Urothelium cell line (cell line): ENCODE measurements at regions not wholly inside any gene's neighbourhood (a gene's known extent, or its start where the extent isn't known, plus 50 kb on each side); places are given as distances from the start of the nearest gene placed in this dataset.

ENCODE experiments used
- DNase-seq: peaks from one replicate; pipeline ENCODE4 v3.0.0; 2011; ENCODE audit warnings: low spot score, mixed read lengths
- FAIRE-seq: peaks from 2 replicates; lab custom pipeline; 2011; peaks lifted over from hg19 to GRCh38; lab: Jason Lieb, UNC

DNA sequence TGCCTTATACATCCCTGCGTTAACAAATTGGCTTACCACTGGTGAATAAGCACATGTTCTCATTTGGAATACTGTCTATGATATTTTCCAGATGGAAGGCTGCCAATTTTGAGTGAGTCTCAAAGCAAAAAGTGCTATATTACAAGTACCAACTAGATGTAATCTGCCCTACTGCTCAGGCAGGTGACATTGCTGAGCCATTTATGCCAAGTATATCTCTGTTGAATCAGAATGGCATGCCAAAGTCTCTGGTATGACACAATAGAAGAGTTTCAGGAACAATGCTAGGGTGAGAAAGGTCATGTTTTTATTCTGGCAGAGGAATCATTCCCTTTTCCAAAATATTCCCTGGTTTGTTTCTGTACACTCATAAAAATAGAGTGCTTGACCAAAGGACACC, 356.5 kb downstream of the CDH9 start:
- DNase-seq (no peak), FAIRE-seq (no peak)

DNA sequence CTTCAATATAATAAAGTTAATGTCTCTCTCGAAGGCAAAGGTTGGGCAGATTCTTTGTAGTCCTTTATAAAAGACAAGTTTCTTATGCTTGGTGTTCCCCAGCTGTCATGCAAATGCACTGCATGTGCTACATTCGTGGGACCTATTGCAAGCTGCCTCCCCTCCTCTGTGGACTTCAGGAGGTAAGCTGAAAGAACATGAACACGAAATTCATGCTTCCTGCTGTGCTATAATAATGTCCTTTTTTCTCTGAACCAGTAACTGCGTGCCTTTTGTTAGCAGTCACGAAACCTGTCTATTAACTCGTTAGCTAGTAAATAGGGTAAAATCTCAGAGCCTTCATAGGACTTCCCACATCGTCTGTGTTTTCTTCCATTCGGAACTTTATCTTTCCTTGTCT, 363.5 kb downstream of the CDH9 start:
- FAIRE-seq, result no peak
- no peak for DNase-seq

DNA sequence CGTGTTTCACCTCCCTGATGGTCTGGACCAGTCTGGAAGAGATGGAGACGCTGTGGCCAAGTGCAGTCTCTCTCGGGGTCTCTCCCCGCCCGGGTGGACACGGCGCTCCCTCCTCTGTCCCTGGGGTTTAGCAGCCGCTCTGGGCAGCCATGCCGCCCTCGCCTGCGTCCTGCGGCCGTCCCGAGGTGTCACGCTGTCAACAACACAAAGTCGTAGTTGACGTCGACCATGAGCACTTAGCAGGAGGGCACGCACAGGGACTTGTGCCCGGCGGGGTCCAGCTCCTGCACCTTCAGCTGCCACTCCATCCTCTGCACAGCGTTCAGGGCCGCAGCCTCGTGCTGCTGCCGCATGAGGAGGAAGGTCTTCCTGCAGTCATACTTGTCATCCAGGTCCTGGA, 368.9 kb downstream of the CDH9 start:
- no peak for FAIRE-seq
- no peak for DNase-seq

DNA sequence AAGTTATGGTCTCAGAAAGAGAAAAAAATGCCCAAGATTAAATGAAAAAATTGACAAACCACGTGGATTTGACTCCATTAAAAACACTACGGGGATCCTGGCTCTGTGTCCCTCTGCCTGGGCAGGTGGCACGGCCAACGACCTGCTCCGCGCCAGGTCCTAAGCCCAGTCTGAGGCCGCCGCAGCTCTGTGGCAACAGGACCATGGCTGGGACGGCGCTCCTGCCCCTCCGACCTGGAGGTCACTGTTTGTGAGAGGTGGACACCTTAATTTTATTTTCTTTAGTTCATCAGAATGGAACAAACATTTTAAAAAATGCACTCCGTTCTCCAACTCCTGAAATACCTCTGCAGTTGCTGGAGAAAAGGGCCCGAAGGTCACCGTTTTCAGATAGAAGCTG, 369.4 kb downstream of the CDH9 start:
- no peak for FAIRE-seq
- DNase-seq, result no peak

DNA sequence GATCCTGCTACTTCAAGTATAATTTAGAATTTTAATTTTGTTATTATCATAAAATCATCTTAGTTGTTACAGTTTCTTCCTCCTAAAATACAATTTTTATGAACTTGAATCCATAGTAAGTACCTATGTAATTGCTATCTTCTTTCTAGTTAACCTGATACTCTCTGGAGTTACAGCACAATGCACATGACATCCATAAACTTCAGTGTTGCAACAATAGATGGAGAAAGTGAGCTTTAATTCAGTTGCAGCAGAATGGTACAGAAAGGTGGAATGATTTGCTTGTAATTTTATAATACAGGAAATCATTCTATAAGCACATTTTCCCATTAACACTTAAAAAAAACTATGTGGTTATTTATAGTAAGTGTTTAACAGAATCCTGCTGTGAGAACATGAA, 372.0 kb downstream of the CDH9 start:
- DNase-seq (no peak), FAIRE-seq (no peak)

DNA sequence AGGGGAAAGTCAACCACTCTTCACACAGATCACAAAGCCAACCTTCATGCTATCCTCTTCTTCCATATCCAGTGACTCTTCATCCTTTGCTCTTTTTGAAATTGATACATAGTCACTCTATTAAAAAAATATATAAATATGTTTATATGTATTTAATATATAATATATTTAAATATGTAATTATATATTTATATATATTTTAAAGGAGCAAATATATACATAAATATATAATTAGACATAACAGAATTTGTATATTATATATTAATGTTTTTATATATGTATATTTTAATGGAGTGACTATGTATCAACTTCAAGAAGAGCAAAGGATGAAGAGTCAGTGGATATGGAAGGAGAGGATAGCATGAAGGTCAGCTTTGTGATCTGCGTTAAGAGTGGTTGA, 374.9 kb downstream of the CDH9 start:
- DNase-seq, result no peak
- FAIRE-seq, result no peak

DNA sequence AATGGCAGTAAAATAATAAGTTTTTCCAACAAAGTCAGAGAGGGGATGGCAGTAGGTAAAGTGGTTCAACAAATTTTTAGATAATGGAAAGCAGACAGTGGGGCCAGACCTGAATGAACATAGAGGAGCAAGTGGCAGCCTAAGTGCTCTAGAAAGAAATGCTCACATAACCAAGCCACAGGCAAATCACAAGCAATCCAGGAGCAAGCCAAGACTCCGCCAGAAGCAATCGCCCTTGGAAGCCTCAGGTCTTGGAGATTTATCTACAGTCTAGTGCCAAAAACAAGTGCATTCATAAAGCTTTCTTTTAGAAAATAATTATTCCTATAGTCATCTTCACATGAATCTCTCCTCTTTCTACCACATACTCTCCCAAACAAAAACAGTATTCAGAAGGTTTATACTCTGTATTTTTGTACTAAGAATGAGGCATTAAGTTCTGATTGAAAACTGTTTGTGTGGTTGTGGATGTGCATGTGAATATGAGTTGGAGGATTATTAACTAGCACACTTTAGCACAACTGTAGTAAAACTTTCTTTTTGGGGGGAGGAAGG, 375.5 kb downstream of the CDH9 start:
- FAIRE-seq, result no peak
- no peak for DNase-seq

DNA sequence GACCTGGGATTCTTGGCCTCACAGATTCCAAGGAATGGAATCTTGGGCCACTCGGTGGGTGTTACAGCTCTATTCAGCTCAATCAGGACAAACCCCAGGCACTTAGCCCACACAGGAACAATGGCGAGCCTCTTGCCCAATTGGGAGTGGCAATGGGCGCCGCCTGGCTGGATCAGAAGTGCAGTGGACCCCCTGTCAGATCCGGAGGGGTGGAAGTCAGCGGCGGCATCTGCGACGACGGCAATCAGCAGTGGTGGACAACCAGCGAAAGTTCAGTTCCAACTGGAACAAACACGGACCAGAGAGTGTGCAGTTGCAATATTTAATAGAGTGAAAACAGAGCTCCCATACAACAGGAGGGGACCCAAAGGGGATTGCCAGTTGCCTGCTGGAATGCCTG, 378.3 kb downstream of the CDH9 start:
- FAIRE-seq (no peak), DNase-seq (no peak)

DNA sequence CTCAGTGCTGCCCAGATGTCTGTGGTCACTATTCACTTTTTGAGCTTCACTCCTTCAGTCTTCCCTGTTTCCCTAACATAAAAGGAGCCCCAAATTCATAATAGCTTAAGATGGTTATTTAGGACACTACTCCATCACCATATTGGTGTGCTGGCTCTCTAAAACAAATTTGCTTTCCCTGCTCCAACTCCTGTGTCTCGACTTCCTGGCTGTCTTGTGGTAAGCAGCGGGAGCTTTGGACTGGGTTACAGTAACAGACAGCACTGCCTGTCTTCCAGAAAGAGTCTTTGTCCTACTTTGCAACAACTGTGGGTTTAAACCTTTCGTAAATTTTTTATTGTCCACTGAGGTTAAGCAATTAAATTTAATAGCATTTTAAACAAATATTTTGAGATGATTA, 389.4 kb downstream of the CDH9 start:
- DNase-seq (no peak), FAIRE-seq (no peak)

DNA sequence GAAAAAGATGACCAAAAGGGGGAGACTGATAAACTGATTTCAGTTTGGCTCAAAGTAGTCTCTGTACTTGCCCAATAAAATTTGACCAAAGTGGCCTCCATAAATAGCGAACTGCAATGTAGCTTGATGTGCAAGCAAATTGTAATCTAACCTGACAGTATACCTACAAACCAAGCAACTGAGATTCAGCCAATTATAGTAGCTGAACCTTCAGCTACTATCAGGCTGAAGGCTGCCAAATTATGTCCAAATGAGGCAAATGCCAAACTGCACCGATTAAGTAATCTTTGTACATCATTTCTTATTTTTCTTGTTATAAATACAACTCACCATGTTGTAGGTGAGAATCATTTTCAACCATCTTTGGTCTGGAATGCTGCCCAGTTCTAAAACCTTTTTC, 390.6 kb downstream of the CDH9 start:
- no peak for DNase-seq
- no peak for FAIRE-seq

DNA sequence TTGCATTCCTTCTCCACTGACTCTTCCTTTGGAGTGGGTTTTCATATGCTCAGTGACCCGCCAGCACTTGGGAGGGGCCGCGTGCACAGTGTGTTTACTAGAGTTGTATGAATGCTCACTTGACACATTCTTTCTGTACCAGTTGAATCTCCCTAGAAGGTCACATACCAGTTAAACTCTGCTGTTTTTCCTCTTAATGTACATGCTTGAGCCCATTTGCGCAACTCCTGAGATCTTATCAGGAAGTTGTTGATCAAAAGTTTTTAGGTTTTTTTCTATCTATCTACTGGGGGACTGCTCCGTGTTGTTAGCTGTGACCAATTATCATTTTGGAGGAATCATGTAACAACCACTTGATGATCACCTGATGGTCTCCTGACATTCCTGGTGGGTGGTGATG, 392.7 kb downstream of the CDH9 start:
- no peak for DNase-seq
- no peak for FAIRE-seq

DNA sequence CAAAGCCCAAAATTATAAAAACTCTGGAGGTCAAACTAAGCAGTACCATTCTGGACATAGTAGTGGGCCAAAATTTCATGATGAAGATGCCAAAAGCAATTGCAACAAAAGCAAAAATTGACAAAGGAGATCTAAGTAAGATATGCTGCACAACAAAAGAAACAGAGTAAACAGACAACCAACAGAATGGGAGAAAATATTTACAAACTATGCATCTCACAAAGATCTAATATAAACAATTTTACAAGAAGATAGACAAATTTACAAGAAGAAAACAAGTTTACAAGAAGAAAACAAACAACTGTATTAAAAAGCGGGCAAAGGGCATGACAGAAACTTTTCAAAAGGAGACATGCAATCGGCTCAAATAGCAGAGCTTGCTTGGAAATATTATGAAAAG, 396.9 kb downstream of the CDH9 start:
- no peak for FAIRE-seq

DNA sequence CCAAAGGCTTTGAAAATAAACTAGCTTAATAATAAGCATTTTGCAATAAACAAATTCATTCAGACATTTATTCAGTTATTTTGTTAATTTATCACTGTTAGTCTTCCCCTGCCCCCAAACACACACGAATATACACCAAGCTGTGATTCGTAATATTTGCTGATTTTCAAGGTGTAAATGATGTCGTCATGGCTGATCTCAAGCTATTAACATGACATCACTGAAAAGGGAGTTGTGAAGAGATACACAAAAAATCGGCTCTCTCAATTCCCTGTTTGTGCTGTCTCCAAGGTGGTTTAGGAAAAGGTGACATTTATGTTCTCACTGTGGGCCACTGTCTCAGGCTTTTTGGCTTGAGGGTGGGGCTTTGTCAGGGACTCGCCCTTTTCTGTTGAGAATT, 413.3 kb downstream of the CDH9 start:
- FAIRE-seq, result no peak
- DNase-seq, result no peak

More for the DNA sequence above, 396.9 kb downstream of the CDH9 start:
- no peak for DNase-seq

DNA sequence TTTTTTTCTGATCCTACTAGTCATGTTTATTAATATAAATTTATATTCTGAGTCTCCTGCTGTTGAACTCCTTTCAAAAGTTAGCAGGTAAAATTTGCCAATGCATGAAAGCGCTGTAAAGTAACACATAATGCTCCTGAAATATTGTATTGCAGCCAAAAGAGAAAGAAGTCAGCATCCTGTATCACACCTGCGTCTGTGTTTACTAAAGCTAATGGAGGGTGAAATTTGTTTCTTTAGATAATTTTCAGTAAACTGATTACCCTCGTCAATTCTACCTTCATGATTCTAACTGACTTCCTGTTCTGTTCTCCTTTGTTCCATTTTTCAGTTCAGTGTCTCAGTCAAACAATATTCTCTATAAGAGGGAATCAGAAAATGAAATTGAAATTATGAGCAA, 415.4 kb downstream of the CDH9 start:
- DNase-seq (no peak), FAIRE-seq (no peak)

DNA sequence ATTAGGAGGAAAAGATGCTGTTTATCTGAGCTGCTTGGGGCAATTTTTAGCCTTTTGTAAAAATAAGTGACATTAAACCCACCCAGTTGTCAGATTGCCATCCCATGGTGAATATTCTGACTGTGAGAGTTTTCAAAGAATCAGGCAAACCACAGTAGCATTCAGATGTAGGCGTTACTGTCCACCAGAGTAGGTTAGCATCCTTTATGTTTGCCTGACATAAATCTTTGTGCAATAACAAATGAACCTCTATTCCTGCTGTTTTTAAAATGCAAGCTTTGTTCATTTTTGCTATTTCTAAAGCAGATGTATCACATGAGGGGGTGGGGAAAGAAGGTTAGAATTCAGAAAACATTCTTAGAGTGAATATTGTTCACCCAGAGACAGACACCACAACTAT, 427.8 kb downstream of the CDH9 start:
- FAIRE-seq (no peak), DNase-seq (no peak)

DNA sequence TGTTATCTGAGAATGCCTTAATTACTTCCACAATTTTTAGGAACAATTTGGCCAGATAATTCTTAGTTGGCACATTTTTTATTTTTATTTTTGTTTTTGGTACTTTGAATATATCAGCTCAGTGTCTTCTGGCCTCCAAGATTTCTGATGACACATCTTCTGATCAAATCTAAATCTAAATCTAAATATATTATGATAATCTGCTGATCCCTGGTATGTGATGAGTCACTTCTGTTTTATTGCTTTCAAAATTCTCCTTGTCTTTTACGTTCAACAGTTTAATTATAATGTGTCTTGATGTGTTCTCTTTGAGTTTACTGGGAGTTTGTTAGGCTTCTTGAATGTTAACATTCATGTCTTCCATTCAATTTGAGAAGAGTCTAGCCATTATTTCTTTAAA, 436.8 kb downstream of the CDH9 start:
- no peak for FAIRE-seq
- no peak for DNase-seq

DNA sequence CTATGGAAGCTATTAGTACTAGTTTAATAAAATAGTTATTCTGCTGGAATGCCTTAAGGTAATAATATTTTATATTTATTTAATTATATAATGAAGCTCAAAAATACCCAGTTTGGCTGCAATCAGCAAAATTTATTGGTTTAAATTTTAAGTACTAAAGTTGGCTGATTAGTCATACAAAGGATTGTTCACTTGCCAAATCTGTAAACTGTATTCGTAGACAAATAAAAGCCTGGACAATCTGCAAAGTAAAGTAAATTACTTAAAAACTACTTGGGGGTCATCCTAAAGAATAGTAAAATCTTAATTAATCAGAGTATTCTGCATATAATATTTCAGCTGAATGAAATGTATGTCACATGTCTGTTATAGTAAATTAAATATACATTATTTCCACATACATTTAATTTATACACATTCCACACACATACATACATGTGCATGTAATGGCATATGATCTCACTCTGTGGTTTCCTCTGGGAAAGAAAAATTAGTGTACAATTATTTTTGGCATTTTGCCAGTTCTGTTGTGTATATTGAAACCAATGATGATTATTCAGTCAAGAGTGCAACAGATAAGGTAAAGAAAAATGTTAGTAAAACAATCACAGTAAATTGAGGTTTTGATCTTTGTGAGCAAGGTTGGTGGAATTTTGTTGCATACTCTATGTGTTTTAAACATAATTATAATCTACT, 455.9 kb downstream of the CDH9 start:
- no peak for DNase-seq

DNA sequence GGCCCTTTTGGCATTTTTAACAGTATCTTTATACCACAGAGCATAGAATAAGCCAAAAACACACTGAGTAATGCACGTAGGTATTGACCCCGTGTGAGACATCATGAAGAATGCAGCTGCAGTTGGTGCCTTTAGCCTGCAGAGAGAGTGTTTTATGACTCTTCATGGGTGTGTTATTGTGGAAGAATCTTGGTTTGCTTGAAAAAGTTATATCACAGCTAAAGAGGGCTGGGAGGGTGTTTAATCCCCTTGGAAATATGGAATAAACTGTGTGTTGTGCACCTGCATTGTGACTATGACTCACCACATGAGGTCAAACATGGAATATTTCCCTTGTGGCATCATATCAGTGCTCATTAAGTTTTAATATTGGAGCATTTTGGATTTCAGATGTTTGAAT, 458.7 kb downstream of the CDH9 start:
- peak; percentile 22 for DNase-seq
- peak; percentile 63 for FAIRE-seq

More for the DNA sequence above, 455.9 kb downstream of the CDH9 start:
- no peak for FAIRE-seq

DNA sequence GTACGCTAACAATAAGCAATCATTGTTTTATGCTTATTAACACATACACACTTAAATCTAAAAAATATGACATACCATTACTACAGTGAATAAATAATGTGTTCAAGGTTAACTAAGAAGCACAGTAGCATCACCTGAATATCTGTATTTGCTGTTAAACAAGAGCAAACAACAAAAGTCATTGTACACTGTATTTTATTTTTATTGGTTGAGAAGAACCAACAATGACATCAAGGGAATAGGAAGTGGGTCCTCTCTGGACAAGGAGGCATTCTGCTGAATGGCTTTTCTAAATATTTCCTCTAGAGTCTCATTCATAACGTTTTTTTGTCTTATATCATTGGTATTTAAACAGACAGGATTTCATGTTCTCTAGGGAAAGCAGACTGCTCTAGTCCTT, 460.4 kb downstream of the CDH9 start:
- no peak for FAIRE-seq
- DNase-seq, result no peak

DNA sequence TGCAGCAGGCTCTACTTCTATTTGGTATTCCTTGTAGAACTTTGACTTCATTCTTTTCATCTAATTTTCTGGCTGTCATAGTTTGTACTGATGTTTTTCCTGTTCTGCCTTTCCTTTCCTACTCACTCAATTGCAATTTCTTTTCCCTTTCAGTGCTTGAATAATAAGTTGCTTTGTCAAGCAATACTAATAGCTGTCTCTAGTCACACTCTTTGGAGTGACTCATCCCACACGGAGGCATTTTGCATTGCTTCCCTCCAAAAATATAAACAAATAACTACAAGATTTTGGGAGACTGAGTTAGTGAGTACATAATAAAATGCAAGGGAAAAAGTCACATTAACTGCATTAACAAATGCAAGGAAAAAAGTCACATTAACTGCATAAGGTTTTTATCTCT, 465.9 kb downstream of the CDH9 start:
- FAIRE-seq (no peak), DNase-seq (peak; percentile 12)

DNA sequence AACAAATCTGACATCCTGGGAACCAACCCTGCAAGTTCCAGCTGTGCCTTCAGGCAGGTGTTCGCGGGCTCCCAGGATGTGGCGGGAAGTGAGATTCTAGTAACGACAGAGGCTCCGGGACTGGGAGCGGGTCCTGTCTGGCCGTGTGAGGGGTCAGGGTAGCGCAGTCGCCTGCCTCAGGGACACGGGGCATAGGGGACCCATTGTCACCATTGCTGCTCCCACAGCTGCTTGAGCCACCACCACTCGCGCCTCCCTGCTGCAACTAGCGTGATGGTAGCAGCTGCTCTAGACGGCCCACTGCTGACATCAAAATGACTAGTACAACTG, 468.5 kb downstream of the CDH9 start:
- no peak for FAIRE-seq
- no peak for DNase-seq

DNA sequence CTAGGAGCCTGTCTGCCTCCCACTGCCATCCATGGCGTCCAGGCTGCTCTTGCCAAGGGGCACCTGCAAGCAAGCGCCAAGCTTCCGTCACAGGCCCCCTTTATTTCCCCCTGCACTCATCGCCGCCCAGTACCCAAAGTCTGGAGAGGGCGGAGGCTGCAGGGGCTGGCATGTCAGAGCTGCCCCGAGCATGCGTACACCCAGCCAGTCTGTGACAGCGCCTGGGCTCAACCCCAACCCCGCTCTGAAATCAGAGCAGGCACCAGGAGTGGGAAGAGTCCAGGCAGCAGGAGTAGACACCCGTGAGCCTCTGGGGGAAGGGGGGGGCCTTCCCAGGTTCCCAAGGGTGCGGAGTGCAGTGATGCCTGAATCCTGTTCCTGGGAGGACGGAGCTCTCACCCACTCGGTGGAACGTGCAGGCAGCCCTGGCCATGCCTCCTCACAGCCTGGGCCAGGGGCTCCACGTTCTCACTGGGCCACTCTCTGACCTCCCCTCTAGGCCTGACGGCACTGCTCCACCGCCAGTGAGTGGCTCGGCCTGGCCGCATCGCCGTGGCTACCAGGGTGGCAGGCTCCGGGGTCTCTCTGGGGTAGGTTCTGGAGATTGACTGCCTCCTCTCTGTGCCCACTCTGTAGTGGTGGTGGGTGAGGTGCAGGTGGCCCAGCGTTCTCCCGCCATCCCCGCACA, 469.0 kb downstream of the CDH9 start:
- FAIRE-seq (no peak), DNase-seq (no peak)

DNA sequence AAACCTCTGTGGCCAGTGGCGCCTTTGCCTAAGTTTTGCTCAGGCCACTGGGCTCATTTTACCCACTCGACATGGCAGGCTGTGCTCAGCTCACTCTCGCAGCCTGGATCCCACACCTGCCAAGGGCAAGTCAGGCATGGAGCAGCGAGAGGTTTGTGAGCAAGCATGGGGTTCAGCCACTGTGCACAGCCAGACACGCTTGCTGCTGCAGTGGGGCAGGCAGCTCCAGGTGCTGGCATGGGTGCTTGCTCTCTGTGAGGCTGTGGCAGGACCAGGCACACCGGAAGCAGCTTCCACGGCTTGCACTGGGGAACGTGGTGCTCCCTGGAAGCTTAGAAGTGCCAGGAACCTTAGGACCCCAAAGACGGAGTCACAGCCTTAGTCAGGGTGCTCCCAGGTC, 470.1 kb downstream of the CDH9 start:
- DNase-seq (no peak), FAIRE-seq (no peak)
